IPS DF 4.7 (cell line): ENCODE measurements at regions not wholly inside any gene's neighbourhood (a gene's known extent, or its start where the extent isn't known, plus 50 kb on each side); places are given as distances from the start of the nearest gene placed in this dataset.
"Not testable (repeated sequence)": the region's sequence is repeated elsewhere in the genome, so short reads cannot be mapped to it uniquely, and the experiment has no call there.

ENCODE experiments used
- DNase-seq: peaks from one replicate; pipeline ENCODE4 v3.0.0-alpha.2; 2013; ENCODE audit warnings: low spot score; ENCODE audit errors: extremely low read depth

- no peak for DNase-seq
Observed at GRCh38 chr15:58295637-58296215, 136.1 kb upstream of the LIPC start.

GRCh38 chr15:58296276-58296675 lies 135.5 kb upstream of the LIPC start:
- DNase-seq = no peak

- DNase-seq = no peak
Observed at GRCh38 chr15:58297639-58298038, 134.2 kb upstream of the LIPC start.

- DNase-seq = no peak
Observed at GRCh38 chr15:58298879-58299850, 132.6 kb upstream of the LIPC start.

- no peak for DNase-seq
Observed at GRCh38 chr15:58302832-58303231, 129.0 kb upstream of the LIPC start.

- DNase-seq = no peak
Observed at GRCh38 chr15:58303236-58303635, 128.6 kb upstream of the LIPC start.

- DNase-seq = no peak
Observed at GRCh38 chr15:58306591-58307312, 125.0 kb upstream of the LIPC start.

- DNase-seq = no peak
Observed at GRCh38 chr15:58307313-58307961, 124.4 kb upstream of the LIPC start.

- DNase-seq = no peak
Observed at GRCh38 chr15:58308742-58309355, 122.9 kb upstream of the LIPC start.

GRCh38 chr15:58309963-58310928 lies 121.5 kb upstream of the LIPC start:
- no peak for DNase-seq

- DNase-seq = no peak
Observed at GRCh38 chr15:58311556-58311955, 120.2 kb upstream of the LIPC start.

GRCh38 chr15:58312031-58312430 lies 119.8 kb upstream of the LIPC start:
- DNase-seq = no peak

GRCh38 chr15:58313304-58313703 lies 118.5 kb upstream of the LIPC start:
- DNase-seq = no peak

- DNase-seq = no peak
Observed at GRCh38 chr15:58313810-58314592, 117.8 kb upstream of the LIPC start.

GRCh38 chr15:58314593-58315216 lies 117.1 kb upstream of the LIPC start:
- DNase-seq = no peak

- no peak for DNase-seq
Observed at GRCh38 chr15:58318517-58318916, 113.3 kb upstream of the LIPC start.

GRCh38 chr15:58321034-58321433 lies 110.8 kb upstream of the LIPC start:
- DNase-seq = no peak

- DNase-seq = no peak
Observed at GRCh38 chr15:58322253-58322652, 109.5 kb upstream of the LIPC start.

GRCh38 chr15:58323321-58323720 lies 108.5 kb upstream of the LIPC start:
- not testable (repeated sequence) for DNase-seq
